HG02938 (cell line): ENCODE measurements at regions not wholly inside any gene's neighbourhood (a gene's known extent, or its start where the extent isn't known, plus 50 kb on each side); places are given as distances from the start of the nearest gene placed in this dataset.
A peak's percentile ranks its signal among the peaks of the same experiment; 100 is the strongest.
"Not testable (repeated sequence)": the region's sequence is repeated elsewhere in the genome, so short reads cannot be mapped to it uniquely, and the experiment has no call there.

Experiments used
- ATAC-seq: cut with Tn5 transposase; IDR thresholded peaks from one replicate; pipeline ENCODE4 v1.9.1; 2021; ENCODE audit warnings: mild to moderate bottlenecking, moderate library complexity; ENCODE audit not compliant: unreplicated experiment

GRCh38 chrX:16067886-16068515, 55.4 kb upstream of the GRPR start:
- peak; percentile 83 for ATAC-seq

GRCh38 chrX:16063921-16064320, 59.4 kb upstream of the GRPR start:
- no peak for ATAC-seq

DNA sequence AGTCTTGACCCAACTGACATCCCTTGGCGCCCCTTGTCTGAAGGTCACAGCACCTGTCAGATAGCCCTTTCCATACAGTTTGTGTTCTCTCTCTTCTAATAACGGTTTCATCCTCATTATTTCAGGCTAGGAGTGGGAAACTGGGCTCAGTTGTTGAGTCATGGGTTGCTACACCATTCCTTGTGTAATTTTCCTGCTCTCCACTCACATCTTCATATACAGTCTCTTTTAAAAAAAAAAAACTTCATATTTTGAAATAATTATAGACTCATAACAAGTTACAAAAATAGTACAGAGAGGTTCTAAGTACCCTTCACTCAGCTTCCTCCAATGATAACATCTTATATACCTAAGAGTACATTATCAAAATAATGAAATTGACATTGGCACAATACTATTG, 60.2 kb upstream of the GRPR start:
- no peak for ATAC-seq

DNA sequence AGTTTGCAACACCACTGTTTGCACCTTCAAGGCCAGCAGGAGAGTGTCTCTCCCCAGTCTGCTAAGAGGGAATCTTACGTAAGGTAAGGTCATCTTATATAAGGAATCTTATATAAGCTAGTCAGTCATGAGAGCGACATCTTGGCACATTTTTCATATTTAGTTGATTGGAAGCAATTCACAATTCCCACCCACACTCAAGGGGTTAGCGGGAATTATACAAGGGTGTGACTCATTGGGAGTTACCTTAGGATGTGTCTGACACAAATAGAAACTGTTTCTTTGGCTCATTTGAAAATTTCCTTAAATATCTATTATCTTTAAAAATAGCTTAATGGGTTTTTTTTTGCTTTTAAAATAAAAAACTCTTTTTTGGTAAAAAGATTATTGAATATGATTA, 62.1 kb upstream of the GRPR start:
- no peak for ATAC-seq

- no peak for ATAC-seq
Measured at GRCh38 chrX:16060252-16060651, 63.1 kb upstream of the GRPR start.

DNA sequence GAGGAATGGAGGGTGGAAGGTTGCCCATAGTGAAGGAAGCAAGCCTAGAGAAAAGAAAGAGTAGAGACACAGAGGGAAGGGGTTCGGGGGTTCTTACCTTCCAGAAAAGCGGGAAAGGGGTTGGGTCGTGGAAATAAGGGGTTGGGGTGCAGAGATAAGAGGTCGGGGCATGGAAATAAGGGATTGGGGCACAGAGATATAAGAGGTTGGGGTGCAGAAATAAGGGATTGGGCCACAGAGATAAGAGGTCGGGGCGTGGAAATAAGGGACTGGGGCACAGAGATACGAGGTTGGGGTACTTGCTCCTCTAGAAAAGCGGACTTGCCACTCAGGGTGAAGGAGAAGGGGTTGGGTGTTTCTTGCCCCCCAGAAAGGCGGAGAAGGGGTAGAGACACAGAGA, 74.2 kb upstream of the GRPR start:
- ATAC-seq: not testable (repeated sequence)

- ATAC-seq: no peak
Measured at GRCh38 chrX:16042980-16043379, 80.4 kb upstream of the GRPR start.

DNA sequence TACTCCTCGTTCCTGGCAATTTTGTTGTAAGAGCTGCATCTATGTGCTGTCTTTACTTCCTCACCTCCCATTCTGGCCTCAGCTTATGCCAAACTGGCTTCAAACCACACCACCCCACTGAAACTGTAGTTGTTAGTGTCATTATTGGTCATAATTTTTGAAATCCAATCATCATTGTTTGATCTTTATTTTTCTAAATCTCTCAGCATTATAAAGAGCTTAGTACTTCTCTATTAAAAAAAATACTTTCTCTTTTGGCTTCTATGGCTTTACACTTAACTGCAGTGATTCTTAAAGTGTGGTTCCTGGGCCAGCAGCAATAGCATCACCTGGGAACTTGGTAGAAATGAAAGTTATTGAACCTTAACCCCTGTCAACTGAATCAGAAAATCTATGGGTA, 83.5 kb upstream of the GRPR start:
- no peak for ATAC-seq

DNA sequence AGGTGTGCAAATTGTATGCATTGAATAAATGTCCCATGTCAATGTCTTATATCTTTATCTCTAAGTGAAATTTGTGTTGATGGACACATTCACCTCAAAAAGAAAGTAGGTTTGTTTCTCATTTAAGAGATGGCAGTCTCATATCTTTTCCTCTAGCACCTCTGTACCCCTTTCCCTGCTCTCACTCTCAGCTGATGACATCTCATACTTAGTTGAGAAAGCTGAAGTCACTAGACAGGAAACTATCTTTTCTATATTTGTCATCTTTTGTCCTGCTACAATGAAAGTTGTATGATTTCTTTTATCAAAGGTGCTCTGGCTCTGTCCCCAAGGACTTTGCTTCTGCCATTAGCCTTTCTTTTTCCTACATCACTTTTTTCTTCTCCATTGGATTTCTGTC, 84.0 kb upstream of the GRPR start:
- no peak for ATAC-seq

- no peak for ATAC-seq
Measured at GRCh38 chrX:16033331-16033730, 90.0 kb upstream of the GRPR start.

- no peak for ATAC-seq
Measured at GRCh38 chrX:16028576-16028975, 94.8 kb upstream of the GRPR start.

- peak; percentile 98 for ATAC-seq
Measured at GRCh38 chrX:16023790-16024734, 99.3 kb upstream of the GRPR start.

- ATAC-seq: no peak
Measured at GRCh38 chrX:16022580-16023200, 100.7 kb upstream of the GRPR start.

DNA sequence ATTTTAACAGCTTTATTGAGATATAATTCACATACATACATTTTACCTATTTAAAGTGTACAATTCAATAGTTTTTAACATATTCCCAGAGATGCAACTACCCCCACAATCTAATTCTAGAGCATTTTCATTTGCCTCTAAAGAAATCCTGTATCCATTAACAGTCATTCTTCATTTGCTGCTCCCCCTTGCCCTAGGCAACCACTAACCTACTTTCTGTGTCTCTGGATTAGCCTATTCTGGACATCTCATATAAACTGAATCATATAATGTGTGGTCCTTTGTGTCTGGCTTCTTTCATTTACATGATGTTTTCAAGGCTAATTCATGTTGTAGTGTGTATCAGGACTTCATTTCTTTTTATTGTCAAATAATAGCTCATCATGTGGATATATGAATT, 105.1 kb upstream of the GRPR start:
- ATAC-seq: no peak

- ATAC-seq: no peak
Measured at GRCh38 chrX:16014171-16014570, 109.2 kb upstream of the GRPR start.

DNA sequence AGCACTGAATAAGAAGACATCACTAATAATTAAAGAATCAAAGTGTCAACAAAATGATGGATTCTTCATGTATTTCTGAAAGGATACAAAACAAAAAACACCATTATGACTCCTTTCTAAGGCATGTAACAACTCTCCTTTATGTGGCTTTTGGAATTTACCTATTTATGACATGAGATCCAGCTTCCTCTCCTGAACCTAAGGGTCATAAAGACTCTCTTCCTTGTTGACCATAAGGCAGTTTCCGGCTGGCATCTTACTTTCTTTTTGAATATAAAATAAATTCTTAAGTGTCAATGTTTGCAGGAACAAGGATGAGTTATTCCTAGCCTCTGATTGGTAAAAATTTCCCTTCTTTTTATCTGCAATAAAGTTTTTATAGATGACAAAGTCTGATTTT, 111.1 kb upstream of the GRPR start:
- ATAC-seq: no peak

DNA sequence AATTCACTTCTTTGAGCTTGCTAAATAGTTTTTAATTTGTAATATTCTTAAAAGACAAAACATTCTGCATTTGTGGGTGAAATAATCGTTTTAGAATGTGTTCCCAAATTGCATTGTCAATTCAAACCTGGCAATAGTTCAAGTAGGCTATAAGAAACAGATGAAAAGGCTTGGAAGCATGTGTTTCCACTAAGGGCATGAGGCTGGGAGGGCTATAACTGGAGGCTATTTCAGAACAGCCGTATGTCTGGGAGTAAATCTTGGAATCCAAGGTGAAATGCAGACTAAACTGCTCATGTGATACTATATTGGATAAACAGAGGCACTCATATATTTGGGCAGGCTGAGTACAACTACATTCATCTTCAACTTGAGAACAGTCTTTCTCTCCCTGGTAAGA, 117.4 kb upstream of the GRPR start:
- ATAC-seq: no peak

GRCh38 chrX:16002185-16002584, 121.2 kb upstream of the GRPR start:
- ATAC-seq: no peak

GRCh38 chrX:15998350-15998749, 125.0 kb upstream of the GRPR start:
- no peak for ATAC-seq

GRCh38 chrX:15989716-15990115, 133.6 kb upstream of the GRPR start:
- ATAC-seq: no peak

DNA sequence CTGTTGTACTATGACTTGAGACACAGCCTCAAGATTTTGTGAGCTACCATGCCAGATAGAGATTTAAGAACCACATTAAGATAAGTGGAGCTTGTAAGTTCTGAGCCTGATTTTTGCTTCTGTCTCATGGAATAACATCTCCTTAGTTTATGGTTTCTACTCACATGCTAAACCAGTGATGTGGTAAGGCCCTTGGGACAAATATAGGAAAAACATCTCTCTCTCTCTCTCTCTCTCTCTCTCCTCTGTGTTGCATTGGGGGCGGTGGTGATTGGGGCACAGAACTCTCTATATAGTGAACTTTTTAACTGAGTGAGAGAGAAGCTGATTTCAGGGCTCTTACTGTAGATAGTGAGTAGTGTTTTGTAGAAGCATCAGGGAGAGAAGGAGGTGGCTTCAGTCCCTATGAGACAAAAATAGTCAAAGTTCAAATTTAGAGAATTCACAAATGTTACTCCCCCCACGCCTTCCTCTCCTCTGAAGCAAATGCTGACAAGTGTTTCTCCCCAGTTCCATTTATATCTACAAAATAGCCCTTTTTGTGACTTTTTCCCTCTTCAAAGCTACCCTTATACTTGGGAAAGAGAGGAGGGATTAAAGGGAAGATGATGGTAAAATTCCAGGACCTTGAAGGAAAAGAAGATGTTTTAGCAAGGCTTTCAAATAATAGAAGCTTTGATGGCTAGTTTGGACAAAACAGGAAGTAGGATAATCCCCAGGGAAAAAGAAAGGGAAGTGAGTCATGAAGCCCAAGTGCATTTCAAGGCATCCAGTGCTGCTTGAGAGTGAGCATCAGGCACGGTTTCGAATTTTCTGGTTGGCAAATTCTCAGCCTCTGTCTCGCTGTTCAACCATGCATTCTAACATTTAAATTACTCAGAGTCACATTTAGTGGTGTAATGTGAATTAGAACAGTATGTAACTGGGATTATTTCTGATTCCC, 134.3 kb upstream of the AP1S2 start:
- no peak for ATAC-seq
